H9 (cell line): ENCODE measurements at regions not wholly inside any gene's neighbourhood (a gene's known extent, or its start where the extent isn't known, plus 50 kb on each side); places are given as distances from the start of the nearest gene placed in this dataset.

Experiments
- DNase-seq: peaks from one replicate; pipeline ENCODE4 v3.0.0-alpha.2; 2017
- H2AFZ ChIP-seq: one replicate; pipeline ENCODE4 v1.6.1; 2013; ENCODE audit warnings: mild to moderate bottlenecking, low read length, control low read depth, moderate library complexity
- H2AK5ac ChIP-seq: 2 replicates; pipeline ENCODE4 v1.6.1; 2013; ENCODE audit warnings: low read length, control low read depth, mixed read lengths; ENCODE audit not compliant: insufficient read length
- H2BK120ac ChIP-seq: one replicate; pipeline ENCODE4 v1.6.1; 2013; ENCODE audit warnings: low read depth, mild to moderate bottlenecking, low read length, control low read depth, inconsistent platforms; ENCODE audit not compliant: poor library complexity, severe bottlenecking
- H2BK12ac ChIP-seq: 2 replicates; pipeline ENCODE4 v1.6.1; 2013; ENCODE audit warnings: low read length, control low read depth, mixed read lengths, low read depth; ENCODE audit not compliant: insufficient read length
- H2BK15ac ChIP-seq: 2 replicates; pipeline ENCODE4 v1.6.1; 2013; ENCODE audit warnings: low read depth, low read length, control low read depth
- H2BK20ac ChIP-seq: one replicate; pipeline ENCODE4 v1.6.1; 2013; ENCODE audit warnings: low read depth, mild to moderate bottlenecking, low read length, control low read depth, inconsistent platforms; ENCODE audit not compliant: poor library complexity, severe bottlenecking
- H2BK5ac ChIP-seq: 2 replicates; pipeline ENCODE4 v1.6.1; 2013; ENCODE audit warnings: low read length, control low read depth, mixed read lengths; ENCODE audit not compliant: insufficient read length
- H3K14ac ChIP-seq: 2 replicates; pipeline ENCODE4 v1.6.1; 2013; ENCODE audit warnings: low read length, control low read depth; ENCODE audit not compliant: insufficient read depth
- H3K18ac ChIP-seq: 2 replicates; pipeline ENCODE4 v1.6.1; 2013; ENCODE audit warnings: low read depth, mild to moderate bottlenecking, mixed read lengths, low read length, control low read depth; ENCODE audit not compliant: insufficient read length
- H3K23ac ChIP-seq: 2 replicates; pipeline ENCODE4 v1.6.1; 2013; ENCODE audit warnings: low read length, control low read depth, mixed read lengths, low read depth; ENCODE audit not compliant: insufficient read length
- H3K23me2 ChIP-seq: 2 replicates; pipeline ENCODE4 v1.6.1; 2013; ENCODE audit warnings: low read depth, mild to moderate bottlenecking, mixed read lengths, low read length, control low read depth; ENCODE audit not compliant: insufficient read length, poor library complexity, severe bottlenecking
- H3K27ac ChIP-seq: 2 replicates; pipeline ENCODE4 v1.5.1; 2013; ENCODE audit warnings: low read length, control low read depth, mixed read lengths, low read depth; ENCODE audit not compliant: insufficient read length
- H3K27me3 ChIP-seq: 2 replicates; pipeline ENCODE4 v1.6.1; 2013; ENCODE audit warnings: low read length, control low read depth, inconsistent platforms; ENCODE audit not compliant: insufficient read depth
- H3K4ac ChIP-seq: 2 replicates; pipeline ENCODE4 v1.6.1; 2013; ENCODE audit warnings: low read depth, mild to moderate bottlenecking, control low read depth, inconsistent platforms, low read length, moderate library complexity
- H3K4me1 ChIP-seq: 2 replicates; pipeline ENCODE4 v1.6.1; 2013; ENCODE audit warnings: low read length, control low read depth, inconsistent platforms; ENCODE audit not compliant: insufficient read depth
- H3K4me2 ChIP-seq: 2 replicates; pipeline ENCODE4 v1.6.1; 2013; ENCODE audit warnings: low read length, control low read depth, mixed read lengths; ENCODE audit not compliant: insufficient read length, insufficient read depth
- H3K56ac ChIP-seq: 2 replicates; pipeline ENCODE4 v1.6.1; 2013; ENCODE audit warnings: low read depth, mild to moderate bottlenecking, mixed read lengths, low read length, control low read depth; ENCODE audit not compliant: insufficient read length
- H3K79me1 ChIP-seq: 2 replicates; pipeline ENCODE4 v1.6.1; 2013; ENCODE audit warnings: low read depth, mild to moderate bottlenecking, moderate library complexity, low read length, control low read depth, inconsistent platforms; ENCODE audit not compliant: insufficient read depth, poor library complexity, severe bottlenecking
- H3K79me2 ChIP-seq: 2 replicates; pipeline ENCODE4 v1.6.1; 2013; ENCODE audit warnings: low read length, control low read depth, inconsistent platforms; ENCODE audit not compliant: insufficient read depth
- H3K9ac ChIP-seq: 2 replicates; pipeline ENCODE4 v1.6.1; 2013; ENCODE audit warnings: low read length, control low read depth, mixed read lengths; ENCODE audit not compliant: insufficient read length; ENCODE audit errors: extremely low read depth
- H3K9me3 ChIP-seq: one replicate; pipeline ENCODE4 v1.6.1; 2013; ENCODE audit warnings: low read depth, low read length, inconsistent platforms; ENCODE audit not compliant: control insufficient read depth
- H3T11ph ChIP-seq: one replicate; pipeline ENCODE4 v1.6.1; 2013; ENCODE audit warnings: mild to moderate bottlenecking, low read length, control low read depth, inconsistent platforms
- H4K20me1 ChIP-seq: one replicate; pipeline ENCODE4 v1.6.1; 2013; ENCODE audit not compliant: control insufficient read depth, insufficient read length, insufficient read depth
- H4K5ac ChIP-seq: 2 replicates; pipeline ENCODE4 v1.6.1; 2013; ENCODE audit warnings: low read depth, mild to moderate bottlenecking, mixed read lengths, low read length, control low read depth; ENCODE audit not compliant: insufficient read length
- H4K8ac ChIP-seq: replicated peaks from 2 replicates; pipeline ENCODE4 v1.6.1; 2013; ENCODE audit warnings: low read length, control low read depth, mixed read lengths, low read depth; ENCODE audit not compliant: insufficient read length
- H4K91ac ChIP-seq: 2 replicates; pipeline ENCODE4 v1.6.1; 2013; ENCODE audit warnings: low read depth, mild to moderate bottlenecking, moderate library complexity, mixed read lengths, low read length, control low read depth; ENCODE audit not compliant: insufficient read length
- H3K27ac Mint-ChIP-seq, 3 experiments: 2 replicates in 2 of 3; 3 replicates in 1 of 3; pipeline ENCODE4 v1.8.0; 2020 to 2021; ENCODE audit warnings: mixed read lengths in 3 of 3, mild to moderate bottlenecking in 1 of 3, moderate library complexity in 1 of 3
- H3K27me3 Mint-ChIP-seq: 2 replicates; pipeline ENCODE4 v1.8.0; 2021; ENCODE audit warnings: low read depth, mild to moderate bottlenecking, moderate library complexity, mixed read lengths
- H3K36me3 Mint-ChIP-seq, 3 experiments: 2 replicates in 2 of 3; 3 replicates in 1 of 3; pipeline ENCODE4 v1.8.0; 2020 to 2021; ENCODE audit warnings: low read depth in 3 of 3, mixed read lengths in 3 of 3; ENCODE audit not compliant: insufficient read depth in 1 of 3
- H3K4me1 Mint-ChIP-seq, 2 experiments: 2 replicates each; pipeline ENCODE4 v1.8.0; 2020; ENCODE audit warnings: mixed read lengths in 2 of 2
- H3K4me3 Mint-ChIP-seq, 2 experiments: 2 replicates in 1 of 2; 3 replicates in 1 of 2; pipeline ENCODE4 v1.8.0; 2020 to 2021; ENCODE audit warnings: mild to moderate bottlenecking in 2 of 2, mixed read lengths in 2 of 2, moderate library complexity in 1 of 2
- H3K9me3 Mint-ChIP-seq, 2 experiments: 2 replicates in 1 of 2; 3 replicates in 1 of 2; pipeline ENCODE4 v1.8.0; 2020; ENCODE audit warnings: mild to moderate bottlenecking in 2 of 2, mixed read lengths in 2 of 2, moderate library complexity in 1 of 2
- WGBS: extraction: QIAGEN DNeasy Blood & Tissue Kit; methylation state at CpG from one replicate; pipeline ENCODE4 v1.1.7; 2013; ENCODE audit warnings: missing lambda C conversion rate, low lambda C conversion rate, mixed read lengths; ENCODE audit not compliant: insufficient read length; ENCODE audit errors: extremely low coverage; 5-methylcytosine and 5-hydroxymethylcytosine counted together
- TF ChIP-seq, protein P1 (sequence below): fragments of 200-600 bp; sonication (generic); conservative IDR thresholded peaks from 3 replicates; pipeline ENCODE4 v1.8.0; 2021; ENCODE audit warnings: antibody characterized with exemption, mild to moderate bottlenecking

DNA sequence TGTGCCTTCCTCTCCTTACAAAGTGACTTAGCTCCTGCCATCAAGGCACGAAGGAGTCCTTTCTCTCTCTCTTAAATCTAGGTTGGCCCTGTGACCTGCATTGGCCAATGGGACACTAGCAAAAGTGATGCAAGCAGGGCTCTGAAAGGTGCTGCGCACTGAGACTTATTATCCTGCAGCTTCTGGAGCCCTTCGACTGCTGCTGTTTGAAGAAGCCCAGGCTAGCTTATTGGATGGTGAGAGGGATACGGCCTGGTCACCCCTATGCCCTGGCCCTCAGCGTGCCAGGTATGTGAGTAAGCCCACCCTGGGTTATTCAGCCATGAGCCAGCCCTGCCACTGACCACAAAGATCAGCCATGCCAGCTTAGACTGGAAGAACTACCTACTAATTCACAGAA, 74.5 kb upstream of the GGTLC1 start:
- H4K91ac ChIP-seq, result no peak overlapping the region
- H2AK5ac ChIP-seq, result no peak overlapping the region
- no peaks in the 10 kb centered on the region for H4K20me1 ChIP-seq
- no peaks in the 10 kb centered on the region for H3K9me3 Mint-ChIP-seq
- H3K4me3 Mint-ChIP-seq, result no peak overlapping the region
- no peaks in the 10 kb centered on the region for H3K36me3 Mint-ChIP-seq
- peaks cover 1% of the 10 kb centered on the region; the same call in 1 of the 2 replicates for H3K27me3 Mint-ChIP-seq
- no peak overlapping the region for H4K5ac ChIP-seq
- H2BK20ac ChIP-seq, result no peak overlapping the region
- no peak overlapping the region for H2AFZ ChIP-seq
- H2BK12ac ChIP-seq, result no peak overlapping the region
- H3K4me1 Mint-ChIP-seq, result peaks cover 17 to 19% of the 10 kb centered on the region in 2 experiments
- no peak overlapping the region for H3K9ac ChIP-seq
- no peak overlapping the region for H4K8ac ChIP-seq
- no peak overlapping the region for H3K27ac Mint-ChIP-seq
- TF ChIP-seq, protein P1, sequence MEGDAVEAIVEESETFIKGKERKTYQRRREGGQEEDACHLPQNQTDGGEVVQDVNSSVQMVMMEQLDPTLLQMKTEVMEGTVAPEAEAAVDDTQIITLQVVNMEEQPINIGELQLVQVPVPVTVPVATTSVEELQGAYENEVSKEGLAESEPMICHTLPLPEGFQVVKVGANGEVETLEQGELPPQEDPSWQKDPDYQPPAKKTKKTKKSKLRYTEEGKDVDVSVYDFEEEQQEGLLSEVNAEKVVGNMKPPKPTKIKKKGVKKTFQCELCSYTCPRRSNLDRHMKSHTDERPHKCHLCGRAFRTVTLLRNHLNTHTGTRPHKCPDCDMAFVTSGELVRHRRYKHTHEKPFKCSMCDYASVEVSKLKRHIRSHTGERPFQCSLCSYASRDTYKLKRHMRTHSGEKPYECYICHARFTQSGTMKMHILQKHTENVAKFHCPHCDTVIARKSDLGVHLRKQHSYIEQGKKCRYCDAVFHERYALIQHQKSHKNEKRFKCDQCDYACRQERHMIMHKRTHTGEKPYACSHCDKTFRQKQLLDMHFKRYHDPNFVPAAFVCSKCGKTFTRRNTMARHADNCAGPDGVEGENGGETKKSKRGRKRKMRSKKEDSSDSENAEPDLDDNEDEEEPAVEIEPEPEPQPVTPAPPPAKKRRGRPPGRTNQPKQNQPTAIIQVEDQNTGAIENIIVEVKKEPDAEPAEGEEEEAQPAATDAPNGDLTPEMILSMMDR, result no peak
- H3K27me3 ChIP-seq, result no peaks in the 10 kb centered on the region
- H3K9me3 ChIP-seq, result no peaks in the 10 kb centered on the region
- no peaks in the 10 kb centered on the region for H3K79me2 ChIP-seq
- 0 out of 2 replicates have a peak, but pooled peaks cover 4% of the 10 kb centered on the region for H3K4me1 ChIP-seq
- no peak overlapping the region for H3T11ph ChIP-seq
- H3K4ac ChIP-seq, result no peak overlapping the region
- no peak overlapping the region for H2BK120ac ChIP-seq
- no peak overlapping the region for H3K27ac ChIP-seq
- H3K4me2 ChIP-seq, result no peak overlapping the region
- no peak overlapping the region for H2BK15ac ChIP-seq
- no peak overlapping the region for H3K14ac ChIP-seq
- no peak overlapping the region for H3K56ac ChIP-seq
- no peak overlapping the region for H3K23ac ChIP-seq
- WGBS, result no CpG with 5 or more reads among the region's 5 CpGs
- H2BK5ac ChIP-seq, result no peak overlapping the region
- no peaks in the 10 kb centered on the region for H3K79me1 ChIP-seq
- DNase-seq, result no peak
- H3K23me2 ChIP-seq, result no peaks in the 10 kb centered on the region
- no peak overlapping the region for H3K18ac ChIP-seq
